Jurkat, Clone E6-1 (cell line): ENCODE measurements at regions not wholly inside any gene's neighbourhood (a gene's known extent, or its start where the extent isn't known, plus 50 kb on each side); places are given as distances from the start of the nearest gene placed in this dataset.
A peak's percentile ranks its signal among the peaks of the same experiment; 100 is the strongest.

Source experiments
- DNase-seq: peaks from one replicate; pipeline ENCODE4 v3.0.0-alpha.2; 2011; ENCODE audit warnings: low read depth, low spot score
- H3K4me3 ChIP-seq: 2 replicates; pipeline ENCODE4 v1.5.1; 2011; ENCODE audit warnings: mild to moderate bottlenecking, low read length, control low read depth, moderate library complexity

DNA sequence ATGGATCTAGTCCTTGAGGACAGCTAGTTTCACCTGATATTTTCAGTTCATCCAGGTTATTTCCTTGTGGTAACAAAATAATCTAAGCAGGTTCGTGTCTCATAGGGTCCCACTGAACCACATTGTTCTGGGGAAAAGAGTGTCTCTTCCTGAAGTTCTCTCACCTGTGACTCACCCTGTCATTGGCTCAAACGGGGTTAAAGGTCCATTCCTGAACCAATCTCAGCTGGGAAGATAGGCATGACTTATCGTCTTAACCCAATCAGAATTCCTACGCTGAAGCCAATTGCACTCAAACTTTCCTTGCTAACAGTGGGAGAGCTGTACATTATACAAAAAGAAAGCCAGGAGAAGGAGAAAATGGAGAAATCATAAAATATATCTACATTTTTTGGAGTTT, 475.8 kb downstream of the TOX3 start:
- no peak overlapping the region for H3K4me3 ChIP-seq
- no peak for DNase-seq

- no peak for DNase-seq
These were observed 476.4 kb downstream of the TOX3 start for GRCh38 chr16:52070341-52071057.

DNA sequence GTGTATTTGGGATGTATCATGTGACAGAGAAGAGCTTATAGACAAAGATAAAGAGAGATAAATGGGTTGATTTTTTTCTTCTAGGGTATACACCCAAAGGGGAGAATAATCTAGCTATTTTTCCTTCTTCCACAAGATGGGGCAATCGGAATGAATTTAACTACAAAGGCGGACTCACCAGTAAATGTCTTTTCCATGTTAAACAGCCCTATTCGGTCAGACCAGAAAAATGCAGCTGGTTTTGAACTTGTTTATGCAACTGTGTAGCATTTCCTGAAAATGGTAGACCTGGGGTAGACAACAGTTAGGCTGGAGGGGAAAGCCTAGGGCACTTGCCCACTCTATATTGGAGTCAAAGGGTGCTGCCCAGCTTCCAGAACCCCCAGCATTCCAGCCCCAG, 477.1 kb downstream of the TOX3 start:
- DNase-seq: peak; percentile 12
- H3K4me3 ChIP-seq: no peak overlapping the region

More at GRCh38 chr16:52070341-52071057, 476.4 kb downstream of the TOX3 start:
- H3K4me3 ChIP-seq: no peak overlapping the region

DNA sequence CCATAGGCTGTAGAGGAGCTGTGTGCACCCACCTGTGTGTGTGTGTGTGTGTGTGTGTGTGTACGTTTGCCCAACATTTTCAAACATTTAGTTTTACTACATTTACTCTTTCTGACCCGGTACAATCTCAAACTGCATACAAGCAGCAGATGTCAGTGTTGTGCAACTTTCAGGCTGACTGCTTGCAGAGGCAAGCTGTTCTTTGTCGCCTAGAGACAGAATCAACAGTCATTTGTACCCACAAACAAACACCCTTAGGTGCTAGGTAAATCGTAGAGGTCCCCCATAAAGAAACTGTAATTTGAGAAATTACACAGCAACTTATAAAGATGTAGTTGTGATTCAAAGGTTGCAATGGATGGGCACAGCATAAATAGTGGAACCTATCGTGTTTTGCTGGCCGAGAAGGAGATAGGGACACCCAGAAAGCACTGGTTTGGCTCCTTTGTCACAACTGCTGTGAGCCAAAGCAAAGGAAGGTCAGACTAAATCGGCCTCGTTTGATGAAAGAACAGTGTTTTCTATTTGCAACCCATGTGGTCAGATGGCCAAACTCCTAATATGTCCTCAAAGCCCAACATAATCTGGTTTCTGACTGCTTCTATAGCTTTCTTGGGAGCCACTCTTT, 478.4 kb downstream of the TOX3 start:
- H3K4me3 ChIP-seq: no peak overlapping the region
- peak; percentile 27 for DNase-seq

DNA sequence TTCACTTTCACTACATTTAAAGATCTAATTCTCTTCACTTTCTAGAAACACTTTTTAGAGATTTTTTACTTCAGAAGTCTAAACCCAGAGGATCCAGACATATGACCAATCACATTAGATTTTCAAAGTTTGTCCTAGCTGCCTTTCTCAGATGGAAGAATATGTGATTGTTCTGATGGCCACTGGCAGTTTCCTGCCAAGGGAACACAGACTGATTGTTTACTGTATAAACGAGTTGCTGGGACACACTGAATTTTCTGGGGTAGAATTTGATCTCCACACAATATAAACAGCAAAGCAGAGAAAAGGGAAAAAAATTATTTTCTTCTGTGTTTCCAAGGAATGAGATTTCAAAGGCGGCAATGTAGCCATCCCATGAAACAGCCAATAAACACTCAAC, 480.0 kb downstream of the TOX3 start:
- DNase-seq: no peak

GRCh38 chr16:52056259-52056658, 490.7 kb downstream of the TOX3 start:
- no peak overlapping the region for H3K4me3 ChIP-seq
- no peak for DNase-seq

More for the DNA sequence above, 480.0 kb downstream of the TOX3 start:
- H3K4me3 ChIP-seq: no peak overlapping the region

- no peak for DNase-seq
- no peak overlapping the region for H3K4me3 ChIP-seq
These were observed 491.6 kb downstream of the TOX3 start for GRCh38 chr16:52055381-52055780.

GRCh38 chr16:52054326-52054725, 492.6 kb downstream of the TOX3 start:
- no peak for DNase-seq
- no peak overlapping the region for H3K4me3 ChIP-seq

- H3K4me3 ChIP-seq: no peak overlapping the region
- DNase-seq: no peak
These were observed 494.1 kb downstream of the TOX3 start for GRCh38 chr16:52052818-52053217.

- DNase-seq: no peak
- H3K4me3 ChIP-seq: no peak overlapping the region
These were observed 495.4 kb downstream of the TOX3 start for GRCh38 chr16:52051414-52052172.

DNA sequence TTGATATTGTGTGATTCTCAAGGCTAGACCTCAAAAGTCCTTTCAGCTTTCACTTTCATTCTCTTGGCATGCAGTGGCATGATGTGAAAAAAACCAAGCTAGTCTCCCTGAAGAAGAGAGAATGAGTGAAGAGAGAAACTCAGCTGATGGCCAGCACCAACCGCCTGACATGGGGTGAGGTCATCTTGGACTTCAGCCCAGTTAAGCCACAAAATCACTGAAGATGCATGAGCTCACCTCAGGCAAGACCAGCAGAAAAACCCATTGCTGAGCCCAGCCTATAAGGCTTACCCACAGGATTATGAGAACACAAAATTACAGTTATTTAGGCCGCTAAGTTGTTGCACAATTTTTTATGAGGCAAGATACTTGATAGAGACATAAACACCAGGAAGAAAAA, 496.5 kb downstream of the TOX3 start:
- H3K4me3 ChIP-seq: no peak overlapping the region
- DNase-seq: no peak

DNA sequence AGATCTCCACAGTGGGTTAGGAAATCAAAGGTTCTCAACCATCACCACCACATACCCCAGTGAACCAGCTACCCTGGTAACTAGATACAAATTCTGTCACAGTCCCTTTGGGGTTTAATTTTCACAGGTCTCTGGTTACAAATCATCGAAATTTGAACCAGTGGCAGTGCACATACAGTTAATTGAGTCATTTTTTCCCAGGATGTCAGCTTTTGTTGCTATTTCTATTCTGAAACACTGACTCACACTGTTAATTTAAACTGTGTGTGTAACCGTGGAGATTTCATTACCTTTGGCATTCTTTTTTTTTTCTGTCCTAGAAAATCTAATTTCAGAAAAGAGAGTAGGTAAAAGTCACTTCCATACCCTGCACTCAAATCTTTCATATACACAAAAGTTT, 511.5 kb downstream of the TOX3 start:
- H3K4me3 ChIP-seq: no peak overlapping the region
- no peak for DNase-seq

DNA sequence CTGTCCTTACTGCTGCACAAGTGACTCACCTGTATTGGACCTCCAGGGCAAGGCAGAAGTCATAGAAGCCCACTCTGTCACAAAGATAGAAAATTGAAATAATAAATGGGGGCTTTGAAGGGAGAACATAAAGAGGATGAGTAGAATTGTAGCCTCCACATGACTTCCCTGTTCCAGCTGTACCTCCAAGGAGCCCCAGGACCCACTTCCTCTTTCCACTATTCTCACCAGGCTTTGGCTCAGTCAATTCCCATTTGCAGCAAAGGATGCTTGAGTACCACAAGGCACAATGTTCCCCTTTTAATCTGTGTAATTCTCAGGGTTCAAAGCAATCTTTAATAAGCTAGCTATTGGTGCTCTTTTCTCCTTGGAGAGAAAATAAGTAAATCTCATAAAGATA, 512.1 kb downstream of the TOX3 start:
- DNase-seq: no peak
- no peak overlapping the region for H3K4me3 ChIP-seq

DNA sequence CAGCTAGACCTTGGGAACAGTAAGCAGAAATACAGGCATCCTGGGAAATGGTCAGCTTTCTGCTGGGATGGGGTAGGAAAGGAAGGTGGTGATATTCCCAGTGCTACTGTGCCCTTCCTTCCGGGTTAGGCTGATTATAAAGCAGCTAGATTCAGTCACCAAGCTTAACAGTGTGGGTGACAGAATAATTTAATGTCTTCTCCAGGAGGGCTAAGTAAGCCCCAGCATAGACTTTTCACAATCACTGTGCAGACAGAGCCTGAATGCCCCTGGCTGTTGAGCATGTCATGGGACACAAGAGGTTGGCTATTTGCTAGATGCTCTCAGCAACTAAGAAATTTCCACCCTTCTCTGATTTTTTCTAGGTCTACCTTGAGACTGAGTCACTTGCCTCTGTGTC, 513.0 kb downstream of the TOX3 start:
- no peak overlapping the region for H3K4me3 ChIP-seq
- no peak for DNase-seq

DNA sequence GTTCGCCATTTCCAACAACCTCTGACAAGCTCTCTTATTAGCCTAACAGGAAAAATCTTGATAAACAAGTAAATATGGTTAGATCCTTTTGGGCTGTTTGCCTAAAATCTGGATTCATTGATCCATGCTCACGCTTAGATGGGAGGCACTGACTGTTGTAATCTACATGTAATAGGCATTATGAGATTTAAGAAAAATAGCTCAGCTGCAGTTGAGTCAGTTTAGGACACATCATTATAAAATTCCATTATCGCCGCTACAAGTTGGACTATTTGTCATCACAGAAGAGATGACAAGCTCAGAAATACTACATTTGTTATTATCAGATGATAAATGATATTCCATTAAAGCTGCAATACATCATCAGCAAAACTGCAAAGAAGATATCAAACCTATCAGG, 524.0 kb downstream of the TOX3 start:
- H3K4me3 ChIP-seq: no peak overlapping the region
- no peak for DNase-seq

- no peak for DNase-seq
- H3K4me3 ChIP-seq: no peak overlapping the region
These were observed 524.8 kb downstream of the TOX3 start for GRCh38 chr16:52022177-52022576.

DNA sequence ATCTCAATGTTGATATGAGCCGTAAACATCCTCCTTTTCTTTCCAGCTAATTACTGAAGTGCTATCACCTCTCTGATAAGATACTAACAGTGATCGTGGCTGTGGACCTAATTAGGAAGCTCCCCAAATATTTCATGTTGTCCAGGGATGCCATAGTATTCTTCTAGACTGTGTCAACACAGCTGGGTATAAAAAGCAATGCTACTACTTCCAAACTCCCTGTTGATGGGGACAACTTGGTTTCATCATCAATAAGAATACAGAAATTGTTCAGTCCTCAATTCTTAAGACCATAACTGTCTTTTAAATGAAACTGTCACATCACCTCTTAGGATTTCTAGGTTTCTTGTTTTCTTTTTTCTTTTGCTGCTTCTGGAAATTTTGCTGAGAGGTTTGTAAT, 530.6 kb downstream of the TOX3 start:
- DNase-seq: no peak
- H3K4me3 ChIP-seq: no peak overlapping the region

DNA sequence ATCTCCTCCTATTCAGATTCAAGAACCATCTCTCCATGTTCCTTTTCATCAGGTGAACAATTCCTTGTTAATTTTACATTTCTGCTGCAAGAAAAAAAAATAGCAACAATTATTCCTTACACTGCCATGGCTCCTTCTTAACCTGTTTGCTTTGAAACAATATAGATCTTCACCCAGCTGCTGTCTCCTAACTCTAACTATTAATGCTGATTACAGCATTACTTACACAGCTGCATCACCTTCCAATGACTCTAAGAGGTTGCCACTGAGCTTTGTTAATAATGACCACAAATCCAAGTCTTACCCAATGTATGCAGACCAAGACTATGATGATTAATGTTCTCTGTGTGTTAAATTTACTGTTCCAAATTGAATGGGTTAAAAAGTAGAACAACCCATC, 541.4 kb downstream of the TOX3 start:
- DNase-seq: no peak
- H3K4me3 ChIP-seq: no peak overlapping the region

- DNase-seq: no peak
- no peak overlapping the region for H3K4me3 ChIP-seq
These were observed 542.6 kb downstream of the TOX3 start for GRCh38 chr16:52004343-52004742.

DNA sequence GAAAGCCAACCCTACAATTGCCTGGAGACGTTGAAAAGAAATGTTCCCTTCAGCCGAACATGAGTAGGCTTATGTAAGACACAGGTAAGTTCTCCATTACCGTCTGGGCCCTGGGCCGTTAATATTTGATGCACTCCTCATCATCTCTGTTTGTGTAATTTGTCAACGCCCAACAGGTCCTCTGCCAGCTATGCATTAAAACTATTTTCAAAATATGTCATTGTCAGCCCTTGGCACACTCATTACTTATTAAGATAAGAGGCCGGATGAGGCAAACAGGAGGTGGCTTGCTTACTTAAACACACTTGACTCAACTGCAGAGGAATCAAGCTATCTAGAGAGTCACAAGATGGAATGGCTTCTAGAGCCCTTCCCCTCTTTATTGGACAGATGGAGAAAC, 544.9 kb downstream of the TOX3 start:
- no peak for DNase-seq

More for the DNA sequence above, 544.9 kb downstream of the TOX3 start:
- no peak overlapping the region for H3K4me3 ChIP-seq
